NCI-H187 (cell line): ENCODE measurements at regions not wholly inside any gene's neighbourhood (a gene's known extent, or its start where the extent isn't known, plus 50 kb on each side); places are given as distances from the start of the nearest gene placed in this dataset.

Source experiments
- DNase-seq, 2 experiments: peaks; one replicate each; lab custom pipeline; 2025; lab: John Stamatoyannopoulos, UW

DNA sequence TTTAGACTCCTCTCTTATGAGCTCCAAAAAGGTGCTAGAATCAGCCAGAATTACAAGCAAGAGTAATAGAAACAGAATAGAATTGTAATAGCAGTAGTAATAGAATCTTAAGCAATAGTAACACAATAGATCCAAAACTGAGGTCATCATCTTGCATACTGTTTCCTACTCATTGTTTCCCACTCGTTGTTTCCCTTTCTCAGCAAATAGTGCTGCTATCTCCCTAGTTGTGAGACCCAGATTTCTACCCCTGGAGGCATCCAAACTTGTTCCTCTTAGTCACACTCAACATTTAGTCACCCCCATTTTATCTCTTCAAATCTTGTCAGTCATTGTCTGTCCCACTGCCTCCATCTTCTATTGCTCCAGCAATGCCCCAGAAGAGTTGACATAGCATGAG, 356.9 kb upstream of the MARCKS start:
- DNase-seq, result no peak

- DNase-seq, result no peak
These were observed 352.0 kb upstream of the MARCKS start for GRCh38 chr6:113505084-113505699.

GRCh38 chr6:113508249-113508648, 348.9 kb upstream of the MARCKS start:
- DNase-seq, result no peak

DNA sequence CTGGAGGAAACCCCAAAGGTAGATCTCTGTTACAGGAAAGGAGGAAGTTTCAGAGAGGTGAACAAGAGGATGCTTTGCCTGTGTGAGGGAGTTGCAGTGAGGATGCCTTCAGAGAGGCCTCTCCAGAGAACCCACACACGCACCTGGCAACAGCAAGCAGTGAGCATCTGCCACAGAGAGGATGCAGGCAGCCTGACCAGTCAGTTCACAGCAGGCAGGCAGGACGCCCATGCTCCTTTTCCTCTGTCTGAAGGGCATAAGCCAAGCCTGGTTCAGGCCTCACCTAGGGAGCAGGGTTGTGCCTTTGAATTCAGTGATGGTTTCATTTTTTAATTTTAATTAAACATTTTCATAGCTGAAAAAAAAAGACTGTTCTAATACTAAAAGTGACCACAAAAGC, 346.0 kb upstream of the MARCKS start:
- DNase-seq, result no peak

DNA sequence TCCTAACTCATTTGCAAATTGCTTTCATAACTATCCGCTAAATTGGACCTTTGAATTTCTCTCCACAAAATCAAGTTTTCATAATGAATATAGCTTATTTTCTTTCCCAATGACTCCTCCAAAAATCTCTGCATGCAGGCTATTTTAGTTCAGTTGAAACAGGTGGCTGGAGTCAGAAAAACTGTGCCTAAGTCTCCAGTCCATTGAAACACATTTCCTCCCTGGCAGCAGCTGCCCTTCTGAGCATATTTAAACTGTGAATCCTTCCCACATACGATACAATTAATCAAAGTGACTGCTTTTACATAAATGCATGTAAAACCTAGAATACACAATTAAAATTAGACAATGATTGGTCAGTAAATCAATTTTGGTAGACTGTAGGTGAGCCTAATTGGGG, 344.6 kb upstream of the MARCKS start:
- DNase-seq, result no peak

GRCh38 chr6:113513086-113513485, 344.1 kb upstream of the MARCKS start:
- DNase-seq, result no peak

GRCh38 chr6:113522376-113522775, 334.8 kb upstream of the MARCKS start:
- DNase-seq, result no peak

DNA sequence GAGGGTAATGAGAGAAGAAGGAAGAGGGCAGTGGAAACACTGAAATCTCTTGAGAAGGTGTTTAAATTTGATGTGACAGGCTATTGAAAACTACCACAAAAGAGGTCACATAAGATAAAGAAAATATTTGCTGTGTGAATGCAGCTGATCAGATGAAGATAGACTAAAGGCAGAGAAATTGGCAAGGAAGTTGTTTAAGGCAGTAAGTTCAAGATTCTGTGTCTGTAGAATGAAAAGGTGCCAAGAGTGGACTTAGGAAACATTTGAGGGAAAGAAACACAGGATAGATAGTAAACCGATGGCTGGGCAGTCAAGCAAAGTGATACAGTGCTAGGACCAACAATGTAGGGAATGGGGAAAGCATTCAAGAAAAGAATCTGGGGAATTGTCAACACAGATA, 332.3 kb upstream of the MARCKS start:
- no peak for DNase-seq

DNA sequence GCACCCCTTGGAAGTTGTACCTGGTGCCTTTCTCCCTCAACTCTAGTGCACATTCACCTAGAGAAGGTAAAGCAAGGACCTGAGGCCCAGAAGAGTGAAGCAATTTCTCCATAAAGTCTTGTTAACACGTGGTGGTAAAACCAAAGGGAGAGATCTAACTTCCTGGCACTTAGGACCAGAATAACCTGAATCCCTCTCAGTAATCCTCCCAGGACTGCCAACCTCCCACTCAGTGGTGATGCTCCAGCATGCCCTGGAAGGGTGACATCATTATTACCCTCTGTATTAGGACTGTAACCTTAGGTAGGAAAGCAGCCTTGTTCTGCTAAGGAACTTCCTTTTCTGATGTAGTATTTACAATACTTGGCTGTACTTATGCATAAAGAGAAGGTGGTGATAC, 330.6 kb upstream of the MARCKS start:
- no peak for DNase-seq

GRCh38 chr6:113526995-113527394, 330.1 kb upstream of the MARCKS start:
- DNase-seq, result no peak

GRCh38 chr6:113528111-113528510, 329.0 kb upstream of the MARCKS start:
- no peak for DNase-seq

- DNase-seq, result no peak
These were observed 327.9 kb upstream of the MARCKS start for GRCh38 chr6:113529196-113529595.

- no peak for DNase-seq
These were observed 327.3 kb upstream of the MARCKS start for GRCh38 chr6:113529879-113530278.

GRCh38 chr6:113530769-113531168, 326.4 kb upstream of the MARCKS start:
- no peak for DNase-seq

DNA sequence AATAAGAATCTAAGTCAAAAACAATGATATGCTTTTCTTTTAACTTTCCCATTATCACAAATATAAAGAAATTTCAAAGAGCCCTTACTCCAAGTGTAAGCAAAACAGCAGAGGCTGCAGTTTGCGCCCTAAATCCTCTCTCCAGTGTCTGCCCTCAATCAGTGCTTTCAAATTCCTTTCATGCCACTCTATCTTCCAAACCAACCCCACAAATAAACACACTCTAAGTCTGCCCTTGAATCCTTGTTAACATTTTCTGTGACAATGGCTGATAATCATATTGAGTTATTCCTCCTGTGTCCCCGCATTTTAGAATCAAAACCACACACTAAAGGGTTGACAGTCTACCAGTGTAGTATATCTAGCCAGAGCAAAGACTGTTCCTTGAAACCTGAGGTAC, 317.9 kb upstream of the MARCKS start:
- no peak for DNase-seq

DNA sequence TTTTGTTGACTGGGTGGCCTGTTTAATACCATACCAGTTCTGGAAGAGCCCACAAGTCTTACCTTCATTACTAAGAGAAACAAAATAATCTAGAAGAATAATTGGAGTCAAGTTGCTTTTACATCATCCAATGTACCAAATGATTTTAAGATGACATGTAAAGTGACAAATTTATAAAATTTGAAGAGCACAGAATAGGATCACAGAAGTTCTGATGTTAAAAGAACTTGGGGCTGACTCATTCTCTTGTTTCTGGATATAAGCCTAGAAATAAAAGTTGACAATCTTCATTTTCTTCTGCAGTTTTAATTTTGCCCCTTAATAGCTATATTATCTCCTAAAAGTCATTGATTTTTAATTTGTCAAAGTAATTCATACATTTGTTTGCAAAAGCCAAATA, 317.5 kb upstream of the MARCKS start:
- DNase-seq, result no peak

DNA sequence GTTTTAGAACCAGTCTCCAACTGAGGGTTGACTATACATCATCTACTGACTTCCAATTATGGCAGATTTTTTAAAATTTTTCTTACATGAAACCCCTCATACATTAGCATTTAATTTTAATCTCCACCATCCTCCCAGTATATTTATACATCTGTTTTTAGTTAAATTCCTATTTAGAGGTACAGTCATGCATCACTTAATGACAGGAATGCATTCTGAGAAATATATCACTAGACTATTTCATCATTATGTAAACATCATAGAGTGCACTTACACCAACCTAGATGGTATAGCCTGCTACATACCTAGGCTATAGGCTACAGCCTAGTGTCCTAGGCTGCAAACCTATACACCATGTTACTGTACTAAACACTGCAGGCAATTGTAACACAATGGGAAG, 316.7 kb upstream of the MARCKS start:
- DNase-seq, result no peak

- DNase-seq, result no peak
These were observed 306.0 kb upstream of the MARCKS start for GRCh38 chr6:113551168-113551567.

GRCh38 chr6:113556775-113557174, 300.4 kb upstream of the MARCKS start:
- no peak for DNase-seq

GRCh38 chr6:113558431-113558830, 298.7 kb upstream of the MARCKS start:
- no peak for DNase-seq

- DNase-seq, result no peak
These were observed 298.2 kb upstream of the MARCKS start for GRCh38 chr6:113558966-113559365.

DNA sequence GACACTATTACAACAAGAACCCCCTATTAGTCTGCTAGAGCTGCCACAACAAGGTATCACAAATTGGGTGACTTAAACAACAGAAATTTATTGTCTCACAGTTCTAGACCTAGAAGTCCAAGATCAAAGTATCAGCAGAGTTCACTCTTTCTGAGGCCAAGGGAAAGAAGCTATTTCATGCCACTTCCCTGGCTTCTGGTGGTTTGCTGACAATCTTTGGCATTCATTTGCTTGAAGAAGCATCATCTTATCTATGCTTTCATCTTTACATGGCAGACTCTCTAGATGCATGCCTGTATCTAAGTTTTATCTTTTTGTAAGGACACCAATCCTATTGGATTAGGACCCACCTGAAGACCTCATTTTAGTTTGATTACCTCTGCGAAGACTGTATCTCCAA, 296.8 kb upstream of the MARCKS start:
- DNase-seq, result no peak

- DNase-seq, result no peak
These were observed 296.2 kb upstream of the MARCKS start for GRCh38 chr6:113560908-113561307.

GRCh38 chr6:113562248-113562647, 294.9 kb upstream of the MARCKS start:
- no peak for DNase-seq
